K562 (cell line): ENCODE measurements at regions not wholly inside any gene's neighbourhood (a gene's known extent, or its start where the extent isn't known, plus 50 kb on each side); places are given as distances from the start of the nearest gene placed in this dataset.

ENCODE experiments used
- BMI1 ChIP-seq: fragments of 150-350 bp; IDR thresholded peaks from 2 replicates; pipeline ENCODE4 v1.6.1; 2014; ENCODE audit warnings: low read length
- ETS2 ChIP-seq: IDR thresholded peaks from 2 replicates; pipeline ENCODE4 v1.6.1; 2016; ENCODE audit warnings: borderline replicate concordance, missing genetic modification characterization, mild to moderate bottlenecking, moderate library complexity, missing compliant biosample characterization; ENCODE audit not compliant: poor library complexity, severe bottlenecking
- FIP1L1 ChIP-seq: fragments of 200-400 bp; formaldehyde crosslinking; IDR thresholded peaks from 2 replicates; pipeline ENCODE4 v1.6.1; 2018; ENCODE audit warnings: mild to moderate bottlenecking, low read depth, low read length; ENCODE audit not compliant: poor library complexity, severe bottlenecking
- FOXK2 ChIP-seq, 2 experiments: fragments of 450-650 bp; IDR thresholded peaks in 1 of 2; conservative IDR thresholded peaks in 1 of 2; 2 replicates each; pipeline ENCODE4 v1.6.1; 2016; ENCODE audit warnings: low read depth in 2 of 2, mild to moderate bottlenecking in 1 of 2
- HDAC1 ChIP-seq, 2 experiments: fragments of 450-650 bp; IDR thresholded peaks; 2 replicates each; pipeline ENCODE4 v1.6.1; 2016 to 2017; ENCODE audit warnings: inconsistent platforms in 1 of 2, mild to moderate bottlenecking in 1 of 2, moderate library complexity in 1 of 2
- HEY1 ChIP-seq: fragments of 250-450 bp; sonication (Bioruptor Pico); IDR thresholded peaks from 2 replicates; pipeline ENCODE4 v1.5.0; 2020; ENCODE audit warnings: mild to moderate bottlenecking, moderate library complexity, borderline replicate concordance
- JUND ChIP-seq, 2 experiments: IDR thresholded peaks; 2 replicates in 1 of 2; 3 replicates in 1 of 2; pipeline ENCODE4 v1.6.1; 2011; ENCODE audit warnings: borderline replicate concordance in 2 of 2, low read depth in 2 of 2, low read length in 2 of 2, improper control_type of control experiment in 1 of 2, missing biosample characterization in 1 of 2, missing genetic modification characterization in 1 of 2, missing genetic modification reagents in 1 of 2
- MAFF ChIP-seq: IDR thresholded peaks from 2 replicates; pipeline ENCODE4 v1.6.1; 2012; ENCODE audit warnings: low read length, improper control_type of control experiment
- MTA1 ChIP-seq: fragments of 450-650 bp; IDR thresholded peaks from 2 replicates; pipeline ENCODE4 v1.6.1; 2017; ENCODE audit warnings: borderline replicate concordance
- NCOA2 ChIP-seq, 2 experiments: fragments of 450-650 bp; IDR thresholded peaks; 2 replicates each; pipeline ENCODE4 v1.6.1; 2018; ENCODE audit warnings: mild to moderate bottlenecking in 2 of 2, moderate library complexity in 1 of 2; ENCODE audit not compliant: partially characterized antibody in 2 of 2
- PHF20 ChIP-seq: fragments of 450-650 bp; IDR thresholded peaks from 2 replicates; pipeline ENCODE4 v1.6.1; 2018; ENCODE audit not compliant: partially characterized antibody
- RBM39 ChIP-seq: fragments of 200-400 bp; formaldehyde crosslinking; optimal IDR thresholded peaks from 2 replicates; pipeline ENCODE3; 2018; ENCODE audit warnings: low read depth, low read length
- SMC3 ChIP-seq: conservative IDR thresholded peaks from 2 replicates; pipeline ENCODE4 v1.6.1; 2011; ENCODE audit warnings: low read depth, low read length, improper control_type of control experiment; ENCODE audit not compliant: insufficient read depth
- SNRNP70 ChIP-seq: fragments of 200-400 bp; formaldehyde crosslinking; optimal IDR thresholded peaks from 2 replicates; pipeline ENCODE3; 2017; ENCODE audit warnings: low read depth, low read length
- ZKSCAN3 ChIP-seq: fragments of 250-450 bp; sonication (Bioruptor Pico); IDR thresholded peaks from 2 replicates; pipeline ENCODE4 v1.4.0; 2020
- ZNF445 ChIP-seq: fragments of 250-450 bp; sonication (Bioruptor Pico); IDR thresholded peaks from 2 replicates; pipeline ENCODE4 v1.4.0; 2020; ENCODE audit warnings: low read depth, mild to moderate bottlenecking, moderate library complexity
- ZNF668 ChIP-seq: fragments of 250-450 bp; sonication (Bioruptor Pico); IDR thresholded peaks from 2 replicates; pipeline ENCODE4 v1.8.0; 2022; ENCODE audit warnings: mild to moderate bottlenecking, inconsistent platforms
- ZSCAN32 ChIP-seq: fragments of 450-650 bp; formaldehyde crosslinking; IDR thresholded peaks from 2 replicates; pipeline ENCODE4 v1.4.0; 2020; ENCODE audit warnings: mild to moderate bottlenecking, moderate library complexity
- ZZZ3 ChIP-seq: fragments of 450-650 bp; IDR thresholded peaks from 2 replicates; pipeline ENCODE4 v1.6.1; 2016; ENCODE audit warnings: antibody characterized with exemption, mild to moderate bottlenecking, moderate library complexity
- TF ChIP-seq, protein P1 (sequence below): fragments of 250-450 bp; sonication (Bioruptor Pico); IDR thresholded peaks from 2 replicates; pipeline ENCODE4 v1.8.0; 2022; ENCODE audit warnings: inconsistent platforms
- TF ChIP-seq, protein P2 (sequence below), 2 experiments: IDR thresholded peaks; 2 replicates each; pipeline ENCODE4 v1.6.1; 2012; ENCODE audit warnings: improper control_type of control experiment in 2 of 2, low read depth in 2 of 2, low read length in 2 of 2, borderline replicate concordance in 1 of 2
- TF ChIP-seq, protein P3 (sequence below): fragments of 250-450 bp; sonication (Bioruptor Pico); IDR thresholded peaks from 2 replicates; pipeline ENCODE4 v1.5.0; 2021

- TF ChIP-seq, protein P1, sequence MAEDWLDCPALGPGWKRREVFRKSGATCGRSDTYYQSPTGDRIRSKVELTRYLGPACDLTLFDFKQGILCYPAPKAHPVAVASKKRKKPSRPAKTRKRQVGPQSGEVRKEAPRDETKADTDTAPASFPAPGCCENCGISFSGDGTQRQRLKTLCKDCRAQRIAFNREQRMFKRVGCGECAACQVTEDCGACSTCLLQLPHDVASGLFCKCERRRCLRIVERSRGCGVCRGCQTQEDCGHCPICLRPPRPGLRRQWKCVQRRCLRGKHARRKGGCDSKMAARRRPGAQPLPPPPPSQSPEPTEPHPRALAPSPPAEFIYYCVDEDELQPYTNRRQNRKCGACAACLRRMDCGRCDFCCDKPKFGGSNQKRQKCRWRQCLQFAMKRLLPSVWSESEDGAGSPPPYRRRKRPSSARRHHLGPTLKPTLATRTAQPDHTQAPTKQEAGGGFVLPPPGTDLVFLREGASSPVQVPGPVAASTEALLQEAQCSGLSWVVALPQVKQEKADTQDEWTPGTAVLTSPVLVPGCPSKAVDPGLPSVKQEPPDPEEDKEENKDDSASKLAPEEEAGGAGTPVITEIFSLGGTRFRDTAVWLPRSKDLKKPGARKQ (CRISPR knock-in tag), result no peak
- no peak for TF ChIP-seq ZKSCAN3 (CRISPR knock-in tag)
- TF ChIP-seq SMC3, result peak; percentile 39; the same call in 1 of the 2 replicates
- TF ChIP-seq MAFF, result no peak; the same call in 1 of the 2 replicates
- TF ChIP-seq ZSCAN32 (CRISPR knock-in tag), result no peak
- peak; percentile 84 to 86 for TF ChIP-seq FOXK2 (conservative IDR thresholded peaks at IDR 0.05 in 1 of 2, IDR thresholded peaks at IDR 0.05 in 1 of 2; ENCODE audit: low read depth in 2 of 2)
- no peak for TF ChIP-seq ZZZ3
- TF ChIP-seq JUND (IDR thresholded peaks at IDR 0.05; ENCODE audit: borderline replicate concordance, low read depth, low read length), result peak; percentile 73; the same call in 1 of the 2 replicates
- peak; percentile 60; the same call in 1 of the 3 replicates for TF ChIP-seq JUND (tag; IDR thresholded peaks at IDR 0.05; ENCODE audit: borderline replicate concordance, low read depth, low read length)
- no peak for TF ChIP-seq PHF20
- 0 out of 2 replicates have a peak, but pooled peaks have one; percentile 40 for TF ChIP-seq ZNF445
- TF ChIP-seq ETS2, result no peak
- TF ChIP-seq HEY1, result no peak
- TF ChIP-seq HDAC1 (IDR thresholded peaks at IDR 0.05), result peak; percentile 81 to 93; a peak in 3 of 4 replicates
- TF ChIP-seq, protein P2, sequence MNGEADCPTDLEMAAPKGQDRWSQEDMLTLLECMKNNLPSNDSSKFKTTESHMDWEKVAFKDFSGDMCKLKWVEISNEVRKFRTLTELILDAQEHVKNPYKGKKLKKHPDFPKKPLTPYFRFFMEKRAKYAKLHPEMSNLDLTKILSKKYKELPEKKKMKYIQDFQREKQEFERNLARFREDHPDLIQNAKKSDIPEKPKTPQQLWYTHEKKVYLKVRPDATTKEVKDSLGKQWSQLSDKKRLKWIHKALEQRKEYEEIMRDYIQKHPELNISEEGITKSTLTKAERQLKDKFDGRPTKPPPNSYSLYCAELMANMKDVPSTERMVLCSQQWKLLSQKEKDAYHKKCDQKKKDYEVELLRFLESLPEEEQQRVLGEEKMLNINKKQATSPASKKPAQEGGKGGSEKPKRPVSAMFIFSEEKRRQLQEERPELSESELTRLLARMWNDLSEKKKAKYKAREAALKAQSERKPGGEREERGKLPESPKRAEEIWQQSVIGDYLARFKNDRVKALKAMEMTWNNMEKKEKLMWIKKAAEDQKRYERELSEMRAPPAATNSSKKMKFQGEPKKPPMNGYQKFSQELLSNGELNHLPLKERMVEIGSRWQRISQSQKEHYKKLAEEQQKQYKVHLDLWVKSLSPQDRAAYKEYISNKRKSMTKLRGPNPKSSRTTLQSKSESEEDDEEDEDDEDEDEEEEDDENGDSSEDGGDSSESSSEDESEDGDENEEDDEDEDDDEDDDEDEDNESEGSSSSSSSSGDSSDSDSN (IDR thresholded peaks at IDR 0.05; ENCODE audit: borderline replicate concordance in 1 of 2, low read depth in 2 of 2, low read length in 2 of 2), result no peak
- no peak for TF ChIP-seq RBM39
- TF ChIP-seq SNRNP70, result no peak
- TF ChIP-seq NCOA2 (IDR thresholded peaks at IDR 0.05; ENCODE audit: partially characterized antibody in 2 of 2), result peak in 1 of 2 experiments; percentile 17
- TF ChIP-seq ZNF668 (CRISPR knock-in tag), result no peak
- TF ChIP-seq MTA1, result peak; percentile 84
- no peak for TF ChIP-seq BMI1
- no peak for TF ChIP-seq FIP1L1
- TF ChIP-seq, protein P3, sequence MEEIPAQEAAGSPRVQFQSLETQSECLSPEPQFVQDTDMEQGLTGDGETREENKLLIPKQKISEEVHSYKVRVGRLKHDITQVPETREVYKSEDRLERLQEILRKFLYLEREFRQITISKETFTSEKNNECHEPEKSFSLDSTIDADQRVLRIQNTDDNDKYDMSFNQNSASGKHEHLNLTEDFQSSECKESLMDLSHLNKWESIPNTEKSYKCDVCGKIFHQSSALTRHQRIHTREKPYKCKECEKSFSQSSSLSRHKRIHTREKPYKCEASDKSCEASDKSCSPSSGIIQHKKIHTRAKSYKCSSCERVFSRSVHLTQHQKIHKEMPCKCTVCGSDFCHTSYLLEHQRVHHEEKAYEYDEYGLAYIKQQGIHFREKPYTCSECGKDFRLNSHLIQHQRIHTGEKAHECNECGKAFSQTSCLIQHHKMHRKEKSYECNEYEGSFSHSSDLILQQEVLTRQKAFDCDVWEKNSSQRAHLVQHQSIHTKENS, result no peak
These were observed 82.5 kb upstream of the PICALM start (continued) for GRCh38 chr11:86151174-86152005.
